Smooth muscle cell (in vitro differentiated cells): ENCODE measurements at regions not wholly inside any gene's neighbourhood (a gene's known extent, or its start where the extent isn't known, plus 50 kb on each side); places are given as distances from the start of the nearest gene placed in this dataset.

Experiments used
- DNase-seq: peaks from one replicate; lab custom pipeline; 2025; ENCODE audit not compliant: unreplicated experiment; lab: John Stamatoyannopoulos, UW
- H2AFZ ChIP-seq: fragments of 200-600 bp; sonication (generic); 2 replicates; pipeline ENCODE4 v1.6.0; 2016; ENCODE audit warnings: antibody characterized with exemption, low read depth, mild to moderate bottlenecking
- H3F3A ChIP-seq: fragments of 200-600 bp; sonication (generic); 2 replicates; pipeline ENCODE4 v1.6.0; 2017; ENCODE audit warnings: antibody characterized with exemption, low read depth
- H3K27ac ChIP-seq: fragments of 200-600 bp; sonication (generic); 2 replicates; pipeline ENCODE4 v1.5.1; 2016; ENCODE audit warnings: low read depth, mild to moderate bottlenecking
- H3K27me3 ChIP-seq: fragments of 200-600 bp; sonication (generic); 2 replicates; pipeline ENCODE4 v1.6.1; 2016; ENCODE audit warnings: low read depth, mild to moderate bottlenecking
- H3K36me3 ChIP-seq: fragments of 200-600 bp; sonication (generic); 2 replicates; pipeline ENCODE4 v1.5.1; 2016; ENCODE audit warnings: low read depth
- H3K4me1 ChIP-seq: fragments of 200-600 bp; sonication (generic); 2 replicates; pipeline ENCODE4 v1.5.1; 2016; ENCODE audit warnings: low read depth
- H3K4me2 ChIP-seq: fragments of 200-600 bp; sonication (generic); 2 replicates; pipeline ENCODE4 v1.6.0; 2016; ENCODE audit warnings: mild to moderate bottlenecking
- H3K4me3 ChIP-seq: fragments of 200-600 bp; sonication (generic); 2 replicates; pipeline ENCODE4 v1.5.1; 2016; ENCODE audit warnings: mild to moderate bottlenecking
- H3K79me2 ChIP-seq: fragments of 200-600 bp; sonication (generic); 2 replicates; pipeline ENCODE4 v1.6.0; 2016; ENCODE audit warnings: low read depth, mild to moderate bottlenecking
- H3K9ac ChIP-seq: fragments of 200-600 bp; sonication (generic); 2 replicates; pipeline ENCODE4 v1.6.0; 2016; ENCODE audit warnings: low read depth
- H3K9me3 ChIP-seq: fragments of 200-600 bp; sonication (generic); replicated peaks from 2 replicates; pipeline ENCODE4 v1.5.1; 2016; ENCODE audit warnings: low read depth
- H4K20me1 ChIP-seq: fragments of 200-600 bp; sonication (generic); 2 replicates; pipeline ENCODE4 v1.6.0; 2016; ENCODE audit warnings: low read depth
- CTCF ChIP-seq: fragments of 200-600 bp; sonication (generic); IDR thresholded peaks from 2 replicates; pipeline ENCODE4 v1.5.1; 2017; ENCODE audit warnings: borderline replicate concordance, mild to moderate bottlenecking, antibody characterized with exemption; ENCODE audit not compliant: insufficient read depth, poor library complexity, severe bottlenecking
- WGBS: methylation state at CpG from one replicate; pipeline ENCODE4 v1.1.7; 2016; ENCODE audit warnings: low lambda C conversion rate; 5-methylcytosine and 5-hydroxymethylcytosine counted together

GRCh38 chr9:135345775-135346433 lies 133.7 kb upstream of the PPP1R26 start:
- H3K27me3 ChIP-seq, result peaks cover 24% of the 10 kb centered on the region
- 88% methylated on average over 23 of the region's 23 CpGs for WGBS

GRCh38 chr9:135346438-135347050 lies 133.0 kb upstream of the PPP1R26 start:
- no peaks in the 10 kb centered on the region for H3K36me3 ChIP-seq
- H3K9ac ChIP-seq, result no peak overlapping the region
- no peak overlapping the region for H2AFZ ChIP-seq
- no peaks in the 10 kb centered on the region for H3F3A ChIP-seq
- H4K20me1 ChIP-seq, result no peaks in the 10 kb centered on the region
- DNase-seq, result no peak
- no peak overlapping the region for H3K27ac ChIP-seq
- TF ChIP-seq CTCF, result no peak
- no peak overlapping the region for H3K4me3 ChIP-seq
- no peaks in the 10 kb centered on the region for H3K9me3 ChIP-seq
- WGBS, result 94% methylated on average over 15 of the region's 16 CpGs
- no peak overlapping the region for H3K4me2 ChIP-seq
- H3K4me1 ChIP-seq, result no peaks in the 10 kb centered on the region
- peaks cover 17% of the 10 kb centered on the region for H3K27me3 ChIP-seq
- no peaks in the 10 kb centered on the region for H3K79me2 ChIP-seq

More at GRCh38 chr9:135345775-135346433, 133.7 kb upstream of the PPP1R26 start:
- Histone ChIP-seq H4K20me1 (no peaks in the 10 kb centered on the region), H3K4me2 (no peak overlapping the region), H3K79me2 (no peaks in the 10 kb centered on the region), H3F3A (no peaks in the 10 kb centered on the region), H3K36me3 (no peaks in the 10 kb centered on the region), H3K4me1 (no peaks in the 10 kb centered on the region), H2AFZ (no peak overlapping the region), H3K9ac (no peak overlapping the region), H3K4me3 (no peak overlapping the region), H3K9me3 (no peaks in the 10 kb centered on the region), H3K27ac (no peak overlapping the region)
- no peak for DNase-seq
- TF ChIP-seq CTCF, result no peak

- no peak overlapping the region for H2AFZ ChIP-seq
- no peaks in the 10 kb centered on the region for H3F3A ChIP-seq
- no peak overlapping the region for H3K4me2 ChIP-seq
- H3K4me3 ChIP-seq, result no peak overlapping the region
- H3K27me3 ChIP-seq, result peaks cover 14% of the 10 kb centered on the region
- H3K4me1 ChIP-seq, result no peaks in the 10 kb centered on the region
- DNase-seq, result no peak
- no peak overlapping the region for H3K9ac ChIP-seq
- H3K36me3 ChIP-seq, result no peaks in the 10 kb centered on the region
- WGBS, result 89% methylated on average over 11 of the region's 14 CpGs
- no peak overlapping the region for H3K27ac ChIP-seq
- H4K20me1 ChIP-seq, result no peaks in the 10 kb centered on the region
- no peaks in the 10 kb centered on the region for H3K9me3 ChIP-seq
- no peak for TF ChIP-seq CTCF
- no peaks in the 10 kb centered on the region for H3K79me2 ChIP-seq
Measured at GRCh38 chr9:135347461-135347860, 132.1 kb upstream of the PPP1R26 start.
